ENCODE measurements at regions not wholly inside any gene's neighbourhood (a gene's known extent, or its start where the extent isn't known, plus 50 kb on each side); places are given as distances from the start of the nearest gene placed in this dataset.
"Not testable (repeated sequence)": the region's sequence is repeated elsewhere in the genome, so short reads cannot be mapped to it uniquely, and the experiment has no call there.

GRCh38 chr10:78417425-78418370, 384.0 kb downstream of the RPS24 start:
- Histone ChIP-seq H3K27me3 (ENCODE audit: insufficient read depth, poor library complexity, severe bottlenecking) (no peaks in the 10 kb centered on the region), H3K4me3 (ENCODE audit: severe bottlenecking) (no peak overlapping the region), H3K9me3 (ENCODE audit: severe bottlenecking) (no peaks in the 10 kb centered on the region), H3K4me1 (ENCODE audit: insufficient read depth, poor library complexity, severe bottlenecking) (no peaks in the 10 kb centered on the region), H3K36me3 (ENCODE audit: low read depth) (no peaks in the 10 kb centered on the region), H3K27ac (ENCODE audit: poor library complexity, severe bottlenecking) (no peak overlapping the region)
- ATAC-seq (ENCODE audit: low read depth) (no peak), DNase-seq (ENCODE audit: low spot score) (no peak)
- no peak for TF ChIP-seq CTCF (IDR thresholded peaks at IDR 0.05; ENCODE audit: poor library complexity, severe bottlenecking)

DNA sequence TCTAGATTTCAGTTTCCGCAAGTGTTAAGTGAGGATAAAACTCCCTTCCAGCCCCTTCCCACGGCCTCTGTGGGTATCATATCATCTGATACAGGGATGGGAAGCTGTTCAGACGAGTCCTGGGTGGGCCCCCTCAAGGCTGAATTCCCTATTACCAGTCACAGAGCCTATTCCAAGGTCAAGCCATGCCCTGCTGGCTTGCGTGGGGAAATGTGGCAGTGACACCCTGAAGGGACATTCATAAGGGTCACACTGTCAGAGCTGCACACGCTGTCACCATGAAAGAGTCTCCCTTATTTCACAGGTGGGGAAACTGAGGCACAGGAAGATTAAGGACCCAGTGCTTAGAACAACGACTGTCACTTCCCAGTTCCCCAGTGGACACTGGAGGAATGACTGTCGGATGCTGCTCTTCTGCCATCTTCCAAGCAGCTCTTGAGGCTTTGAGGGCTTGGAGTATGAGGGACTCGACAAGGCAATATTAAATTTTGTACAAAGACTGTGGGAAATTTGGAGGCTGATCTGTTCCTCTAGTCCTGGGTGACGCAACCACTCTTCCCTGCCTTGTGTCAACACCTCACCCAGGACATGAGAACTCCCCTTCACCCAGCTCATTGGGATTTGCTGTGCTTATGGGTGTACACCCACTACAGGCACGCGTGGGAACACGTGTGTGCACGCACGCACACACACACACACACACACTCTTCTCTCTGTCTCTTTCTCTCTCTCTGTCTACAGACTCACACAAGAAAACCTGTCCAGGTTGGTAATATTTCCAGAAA, 386.0 kb downstream of the RPS24 start:
- no peak for TF ChIP-seq CTCF (IDR thresholded peaks at IDR 0.05; ENCODE audit: poor library complexity, severe bottlenecking)
- no peaks in the 10 kb centered on the region for H3K4me1 ChIP-seq (ENCODE audit: insufficient read depth, poor library complexity, severe bottlenecking)
- H3K27ac ChIP-seq (ENCODE audit: poor library complexity, severe bottlenecking) = no peak overlapping the region
- H3K4me3 ChIP-seq (ENCODE audit: severe bottlenecking) = no peak overlapping the region
- no peaks in the 10 kb centered on the region for H3K9me3 ChIP-seq (ENCODE audit: severe bottlenecking)
- ATAC-seq (ENCODE audit: low read depth) (no peak), DNase-seq (ENCODE audit: low spot score) (no peak)
- H3K27me3 ChIP-seq (ENCODE audit: insufficient read depth, poor library complexity, severe bottlenecking) = no peaks in the 10 kb centered on the region
- no peaks in the 10 kb centered on the region for H3K36me3 ChIP-seq (ENCODE audit: low read depth)

GRCh38 chr10:78420946-78421735, 387.5 kb downstream of the RPS24 start:
- no peak overlapping the region for H3K4me3 ChIP-seq (ENCODE audit: severe bottlenecking)
- H3K36me3 ChIP-seq (ENCODE audit: low read depth) = no peaks in the 10 kb centered on the region
- no peaks in the 10 kb centered on the region for H3K9me3 ChIP-seq (ENCODE audit: severe bottlenecking)
- TF ChIP-seq CTCF (IDR thresholded peaks at IDR 0.05; ENCODE audit: poor library complexity, severe bottlenecking) = no peak
- H3K27me3 ChIP-seq (ENCODE audit: insufficient read depth, poor library complexity, severe bottlenecking) = no peaks in the 10 kb centered on the region
- DNase-seq (ENCODE audit: low spot score) (no peak), ATAC-seq (ENCODE audit: low read depth) (no peak)
- no peaks in the 10 kb centered on the region for H3K4me1 ChIP-seq (ENCODE audit: insufficient read depth, poor library complexity, severe bottlenecking)
- H3K27ac ChIP-seq (ENCODE audit: poor library complexity, severe bottlenecking) = no peak overlapping the region

DNA sequence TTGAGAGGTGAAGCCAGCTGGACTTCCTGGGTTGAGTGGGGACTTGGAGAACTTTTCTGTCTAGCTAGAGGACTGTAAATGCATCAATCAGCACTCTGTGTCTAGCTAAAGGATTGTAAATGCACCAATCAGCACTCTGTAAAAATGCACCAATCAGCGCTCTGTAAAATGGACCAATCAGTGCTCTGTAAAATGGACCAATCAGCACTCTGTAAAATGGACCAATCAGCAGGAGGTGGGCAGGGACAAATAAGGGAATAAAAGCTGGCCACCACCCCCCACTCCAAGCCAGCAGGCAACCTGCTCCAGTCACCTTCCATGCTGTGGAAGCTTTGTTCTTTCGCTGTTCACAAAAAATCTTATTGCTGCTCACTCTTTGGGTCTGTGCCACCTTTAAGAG, 390.4 kb downstream of the RPS24 start:
- not testable (repeated sequence) for H3K27me3 ChIP-seq (ENCODE audit: insufficient read depth, poor library complexity, severe bottlenecking); H3K27ac ChIP-seq (ENCODE audit: poor library complexity, severe bottlenecking); ATAC-seq (ENCODE audit: low read depth); H3K36me3 ChIP-seq (ENCODE audit: low read depth); H3K9me3 ChIP-seq (ENCODE audit: severe bottlenecking); DNase-seq (ENCODE audit: low spot score); H3K4me3 ChIP-seq (ENCODE audit: severe bottlenecking); H3K4me1 ChIP-seq (ENCODE audit: insufficient read depth, poor library complexity, severe bottlenecking)

GRCh38 chr10:78424723-78425122, 391.1 kb downstream of the RPS24 start:
- Histone ChIP-seq H3K27ac (ENCODE audit: poor library complexity, severe bottlenecking) (no peak overlapping the region), H3K27me3 (ENCODE audit: insufficient read depth, poor library complexity, severe bottlenecking) (peaks cover 9% of the 10 kb centered on the region), H3K9me3 (ENCODE audit: severe bottlenecking) (no peaks in the 10 kb centered on the region), H3K4me3 (ENCODE audit: severe bottlenecking) (no peak overlapping the region), H3K4me1 (ENCODE audit: insufficient read depth, poor library complexity, severe bottlenecking) (no peaks in the 10 kb centered on the region), H3K36me3 (ENCODE audit: low read depth) (no peaks in the 10 kb centered on the region)
- no peak for ATAC-seq (ENCODE audit: low read depth)
- TF ChIP-seq CTCF (IDR thresholded peaks at IDR 0.05; ENCODE audit: poor library complexity, severe bottlenecking) = no peak
- DNase-seq (ENCODE audit: low spot score) = no peak
